HG02938 (cell line): ENCODE measurements at regions not wholly inside any gene's neighbourhood (a gene's known extent, or its start where the extent isn't known, plus 50 kb on each side); places are given as distances from the start of the nearest gene placed in this dataset.
"Not testable (repeated sequence)": the region's sequence is repeated elsewhere in the genome, so short reads cannot be mapped to it uniquely, and the experiment has no call there.

Source experiments
- ATAC-seq: cut with Tn5 transposase; IDR thresholded peaks from one replicate; pipeline ENCODE4 v1.9.1; 2021; ENCODE audit warnings: mild to moderate bottlenecking, moderate library complexity; ENCODE audit not compliant: unreplicated experiment

DNA sequence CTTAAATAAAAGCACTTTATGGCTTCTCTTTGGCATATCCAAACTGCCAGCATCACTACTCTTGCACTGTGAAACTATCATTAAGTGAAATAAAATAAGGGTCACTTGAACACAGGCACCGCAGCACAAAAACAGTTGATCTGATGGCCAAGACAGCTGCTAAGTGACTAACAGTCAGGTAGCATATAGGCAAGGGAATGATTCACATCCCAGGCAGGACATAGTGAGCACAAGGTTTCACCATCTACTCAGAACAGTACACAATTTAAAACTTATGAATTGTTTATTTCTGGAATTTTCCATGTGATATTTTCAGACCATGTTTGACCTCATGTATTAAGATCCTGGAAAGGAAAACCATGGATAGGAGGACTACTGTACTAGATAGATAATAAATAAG, 214.2 kb downstream of the MREG start:
- no peak for ATAC-seq

DNA sequence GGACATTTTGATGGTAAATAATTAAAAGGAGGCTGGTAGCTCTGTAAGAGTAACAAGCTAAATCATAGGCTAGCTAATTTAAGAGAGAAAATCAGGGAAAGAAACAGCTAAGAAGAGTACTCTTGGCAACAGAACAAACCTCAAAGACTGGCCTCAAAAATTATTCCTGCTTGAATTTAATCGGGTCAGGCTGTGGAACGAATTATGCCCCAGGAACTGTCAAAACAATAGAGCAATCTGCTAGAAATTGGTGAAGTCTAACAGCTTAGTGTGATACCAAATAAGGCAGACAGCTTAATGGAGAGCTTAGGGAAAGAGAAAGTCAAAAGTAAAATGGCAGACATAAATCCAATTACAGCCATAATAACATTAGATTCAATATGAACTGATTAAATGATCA, 215.7 kb downstream of the MREG start:
- ATAC-seq: no peak

DNA sequence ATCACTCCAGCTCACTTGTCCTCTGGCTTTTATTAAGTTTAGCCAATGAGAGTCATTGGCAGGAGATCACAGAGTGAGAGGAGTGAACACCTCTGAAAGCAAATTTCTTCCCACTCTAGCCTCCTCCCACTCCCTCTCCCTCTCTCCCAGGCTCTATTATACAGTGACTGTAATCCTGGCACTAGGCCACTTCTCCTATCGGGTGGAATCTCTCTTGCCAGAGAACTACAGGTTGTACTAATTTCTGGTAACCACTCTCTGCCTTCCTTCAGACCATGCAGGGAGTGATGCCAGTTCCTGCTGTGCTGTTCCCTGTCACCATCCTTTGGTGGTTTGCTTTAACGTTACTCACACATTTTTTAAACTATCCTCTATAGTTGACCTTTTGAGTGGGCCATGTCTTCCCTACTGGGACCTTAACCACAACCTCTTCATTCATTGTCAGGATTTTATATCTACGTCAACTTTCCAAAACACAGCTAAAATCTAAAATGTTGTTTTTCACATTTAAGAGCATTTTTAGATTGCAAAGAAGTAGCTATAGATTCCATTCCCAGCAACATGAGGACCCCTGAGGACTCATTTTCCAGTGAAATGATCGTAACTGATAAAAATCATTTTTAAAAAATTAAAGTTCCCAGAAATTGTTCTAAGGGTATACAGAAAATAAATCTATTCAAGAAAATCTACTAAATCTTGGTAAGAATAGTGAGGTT, 217.1 kb downstream of the MREG start:
- ATAC-seq: no peak

DNA sequence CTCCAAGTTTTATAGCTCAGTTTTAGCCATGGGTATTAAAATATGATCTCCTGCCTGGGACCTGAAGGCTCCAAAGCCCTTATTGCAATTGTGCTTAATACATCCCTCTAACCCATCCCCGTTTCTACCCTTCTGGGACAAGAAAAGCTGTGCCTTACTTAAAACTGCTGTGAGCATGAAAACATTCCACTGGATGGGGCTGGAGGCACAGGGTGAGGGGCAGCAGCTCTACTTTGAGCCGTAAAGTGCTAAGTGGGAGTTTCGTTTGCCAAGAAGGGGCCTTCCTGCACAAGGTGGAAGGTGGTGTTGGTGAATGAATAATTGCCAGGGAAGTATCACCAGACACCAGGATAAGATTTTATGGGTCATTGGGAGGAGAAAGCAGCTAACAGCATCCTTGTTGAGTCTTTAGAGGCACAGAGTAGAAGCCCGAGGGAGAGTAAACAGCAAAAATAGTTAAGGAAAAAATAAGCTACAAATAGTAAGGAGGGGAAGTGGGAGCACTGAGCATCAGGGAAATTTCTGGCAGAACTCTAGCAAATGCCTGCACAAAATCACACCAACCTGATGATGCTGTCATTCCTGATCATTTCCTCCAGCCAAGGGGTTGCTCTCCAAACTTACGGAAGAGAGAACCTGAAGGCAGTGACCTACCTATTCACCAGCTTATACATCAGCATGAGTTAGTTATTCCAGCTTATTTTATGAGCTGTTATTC, 218.4 kb downstream of the MREG start:
- no peak for ATAC-seq

DNA sequence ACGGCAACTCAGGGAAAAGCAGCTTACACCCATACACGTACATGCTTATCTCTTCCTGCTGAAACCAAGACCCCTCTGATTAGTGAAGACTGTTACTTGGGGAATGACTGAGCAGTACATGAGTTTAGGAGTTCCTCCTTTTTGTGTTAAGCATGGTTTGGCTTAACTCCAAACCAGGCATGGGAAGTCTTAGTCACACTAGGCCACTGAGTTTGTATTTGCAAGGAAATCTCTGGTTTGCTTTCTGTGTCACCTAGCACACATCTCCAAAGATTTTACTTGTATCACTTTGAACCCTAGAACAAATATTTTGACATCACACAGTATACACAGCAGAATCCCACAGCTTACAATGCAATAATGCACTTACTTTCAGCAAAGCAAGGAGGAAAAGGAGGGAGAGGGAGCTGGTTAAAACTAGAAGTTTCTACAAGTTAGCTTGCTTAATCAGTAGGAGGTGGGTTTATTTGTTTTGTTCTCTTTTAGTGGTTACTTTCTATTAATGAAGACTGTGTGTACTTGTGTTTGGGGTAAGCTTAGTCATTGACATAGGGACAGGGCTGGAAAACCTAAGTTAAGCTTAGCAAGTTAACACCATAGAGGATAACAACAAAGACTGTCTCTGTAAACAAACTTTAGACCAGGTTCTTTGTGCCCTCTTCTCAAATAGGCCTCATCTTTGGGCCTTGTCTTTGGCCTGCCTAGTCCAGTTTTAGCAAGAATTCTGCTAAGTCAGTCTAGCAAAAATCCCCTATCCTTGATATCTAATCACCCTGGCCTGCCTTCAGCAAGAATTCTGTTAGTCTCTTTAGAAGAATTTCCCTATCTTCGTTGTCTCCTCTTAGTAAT, 219.4 kb downstream of the MREG start:
- no peak for ATAC-seq

DNA sequence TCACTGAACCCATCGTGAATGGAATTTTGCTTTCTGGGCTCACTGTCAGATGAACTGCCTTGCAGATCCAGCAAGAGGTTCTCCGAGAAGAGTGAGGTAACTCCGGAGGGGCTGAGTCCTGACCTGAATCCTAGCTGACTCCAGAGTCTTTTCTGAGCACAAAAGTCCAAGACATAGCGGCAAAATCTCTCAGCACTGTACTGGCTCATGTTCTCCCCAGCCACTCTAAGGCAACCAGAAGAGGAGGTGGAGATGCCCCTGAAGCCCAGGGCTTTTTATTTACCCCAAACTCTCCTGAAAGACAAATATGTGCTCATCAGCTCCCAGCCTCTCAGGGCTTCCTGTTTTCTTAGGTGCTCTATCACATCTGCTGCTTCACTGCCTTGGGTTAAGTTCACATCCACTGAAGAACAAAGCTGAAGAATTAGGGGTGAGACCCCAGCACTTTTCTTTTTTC, 221.8 kb downstream of the MREG start:
- ATAC-seq: no peak

DNA sequence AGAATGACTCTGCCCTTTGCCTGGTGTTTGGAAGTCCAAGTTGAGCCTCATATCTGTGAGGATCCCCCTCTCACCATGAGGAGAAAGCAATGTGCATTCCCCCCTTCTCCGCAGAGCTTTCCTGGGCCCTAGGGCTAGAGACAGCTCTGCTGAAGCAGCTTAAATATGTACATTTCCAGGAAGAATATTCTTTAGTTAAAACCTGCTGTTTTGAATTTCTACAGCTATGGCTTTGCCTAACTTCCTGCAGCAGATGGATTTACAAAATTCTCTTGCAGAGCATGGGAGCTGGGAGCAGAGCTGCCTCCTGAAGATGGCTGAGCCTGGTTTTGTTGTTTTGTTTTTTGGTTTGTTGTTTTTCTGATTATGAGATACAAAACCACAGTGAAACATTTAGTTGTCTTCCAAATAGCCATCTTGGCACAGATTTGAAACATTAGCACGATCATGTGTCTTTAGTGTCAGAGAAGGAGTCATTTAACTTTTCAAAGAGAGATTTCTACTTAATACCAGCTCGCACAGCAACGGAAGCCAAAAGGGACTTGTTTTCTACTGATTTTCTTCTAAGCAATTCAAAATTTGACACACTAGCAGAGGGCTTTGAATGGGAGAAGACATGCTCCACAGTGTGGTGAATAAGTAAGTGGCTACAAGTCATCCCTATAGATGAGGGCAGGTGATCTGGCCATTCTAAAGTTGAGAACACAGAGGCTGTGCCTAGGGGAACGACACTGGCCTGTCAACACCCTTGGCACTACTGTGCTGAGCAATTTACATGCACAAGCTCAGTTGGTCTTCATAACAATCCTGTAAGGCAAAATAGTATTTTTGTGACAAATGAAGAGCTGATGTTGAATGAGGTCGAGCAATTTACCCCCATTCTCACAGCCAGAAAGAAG, 222.6 kb downstream of the MREG start:
- ATAC-seq: no peak

DNA sequence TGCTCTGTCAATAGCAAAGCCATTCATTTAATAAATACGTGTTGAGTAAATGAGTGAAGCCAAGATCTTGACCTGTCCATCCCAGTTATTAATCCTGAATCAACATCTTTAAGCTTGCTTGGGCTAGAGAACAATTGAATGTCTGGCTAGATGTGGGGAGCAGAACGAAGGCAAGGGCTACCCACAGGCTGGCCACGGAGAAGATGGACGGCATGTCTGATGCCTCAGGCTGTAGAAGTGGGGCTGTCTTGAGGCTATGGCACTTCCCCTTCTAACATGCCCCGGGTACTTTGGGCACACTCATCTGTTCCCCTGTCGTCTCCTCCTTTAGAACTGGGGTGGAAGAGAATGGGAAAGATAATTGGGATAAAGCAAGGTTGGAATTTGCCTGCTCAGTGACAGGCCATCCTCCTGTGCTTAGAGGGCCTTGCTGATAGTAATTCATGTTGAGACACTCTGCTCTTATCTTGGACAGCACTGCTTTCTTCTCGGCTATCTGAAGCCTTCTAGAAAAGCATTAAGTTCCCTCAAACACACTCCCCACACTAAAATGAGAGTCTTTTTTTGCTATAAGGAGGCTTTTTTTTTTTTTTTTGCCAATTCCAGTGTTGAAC, 225.7 kb downstream of the MREG start:
- no peak for ATAC-seq

DNA sequence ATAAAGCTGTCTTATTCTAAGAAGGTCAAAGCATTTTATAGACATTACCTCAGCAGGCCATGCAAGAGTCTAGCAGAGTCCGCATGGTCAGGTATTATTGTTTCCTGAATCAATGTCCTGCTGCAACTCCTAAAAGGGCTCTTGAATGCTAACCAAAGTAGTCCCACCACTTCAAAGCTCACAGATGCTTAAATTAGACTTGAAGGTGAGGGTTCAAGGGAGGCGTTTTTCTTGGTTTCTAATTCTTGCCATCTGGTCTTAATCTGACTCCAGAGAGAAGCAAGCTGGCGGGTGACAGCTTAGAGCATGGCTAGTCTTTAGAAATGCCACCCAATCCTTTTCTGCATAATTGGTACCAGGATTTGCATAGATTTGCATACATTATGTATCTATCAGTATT, 226.3 kb downstream of the MREG start:
- ATAC-seq: no peak

DNA sequence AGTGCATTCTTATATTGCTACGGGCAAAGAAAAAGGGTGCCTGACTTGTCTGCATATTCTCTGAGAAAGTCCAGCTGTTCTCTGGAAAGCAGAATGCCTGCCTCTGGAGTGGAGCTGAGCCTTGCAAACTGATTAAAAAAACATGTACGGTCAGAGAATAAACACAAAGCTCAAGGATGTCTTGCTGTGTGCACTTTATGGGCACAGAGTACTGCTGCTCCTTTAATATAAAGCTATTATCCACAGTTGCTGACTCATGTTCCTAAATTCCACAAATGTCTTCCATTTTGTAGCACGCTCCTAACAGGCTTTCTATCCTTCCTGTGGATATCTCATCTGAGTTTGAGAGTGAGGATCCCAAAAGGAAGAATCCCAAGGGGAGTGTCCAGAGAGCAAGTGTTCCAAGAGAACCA, 229.0 kb downstream of the MREG start:
- no peak for ATAC-seq

DNA sequence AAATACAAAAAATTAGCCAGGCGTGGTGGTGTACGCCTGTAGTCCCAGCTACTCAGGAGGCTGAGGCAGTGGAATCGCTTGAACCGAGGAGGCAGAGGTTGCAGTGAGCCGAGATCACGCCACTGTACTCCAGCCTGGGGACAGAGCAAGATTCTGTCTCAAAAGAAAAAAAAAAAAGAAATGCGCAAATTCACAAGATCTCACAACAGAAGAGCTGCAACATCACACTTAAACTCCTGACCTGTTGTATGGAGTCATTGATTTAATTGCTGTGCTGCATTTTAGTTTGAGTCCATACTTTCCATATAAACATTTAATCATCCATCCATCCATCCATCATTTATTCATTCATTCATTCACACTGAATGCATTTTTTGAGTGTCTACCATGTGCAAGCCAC, 229.7 kb downstream of the MREG start:
- not testable (repeated sequence) for ATAC-seq

DNA sequence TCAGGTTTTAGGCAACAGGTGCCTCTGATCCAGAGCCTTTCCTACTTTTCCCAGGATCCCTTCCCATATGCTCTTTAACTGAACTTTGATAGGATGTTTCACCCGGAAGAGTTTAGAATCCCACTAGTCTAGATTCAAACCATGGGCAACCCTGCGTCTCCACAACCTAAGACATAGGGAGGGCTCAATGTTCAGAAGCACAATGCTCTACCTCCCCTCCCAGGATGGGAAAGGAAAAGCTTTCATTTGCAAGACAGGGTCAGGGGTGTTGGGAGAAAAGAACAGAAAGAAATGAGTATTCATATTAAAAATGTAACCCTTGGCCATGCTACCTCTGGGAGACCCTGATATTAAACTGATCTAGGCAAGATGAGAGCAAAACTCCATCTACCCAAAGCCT, 230.4 kb downstream of the MREG start:
- ATAC-seq: no peak

DNA sequence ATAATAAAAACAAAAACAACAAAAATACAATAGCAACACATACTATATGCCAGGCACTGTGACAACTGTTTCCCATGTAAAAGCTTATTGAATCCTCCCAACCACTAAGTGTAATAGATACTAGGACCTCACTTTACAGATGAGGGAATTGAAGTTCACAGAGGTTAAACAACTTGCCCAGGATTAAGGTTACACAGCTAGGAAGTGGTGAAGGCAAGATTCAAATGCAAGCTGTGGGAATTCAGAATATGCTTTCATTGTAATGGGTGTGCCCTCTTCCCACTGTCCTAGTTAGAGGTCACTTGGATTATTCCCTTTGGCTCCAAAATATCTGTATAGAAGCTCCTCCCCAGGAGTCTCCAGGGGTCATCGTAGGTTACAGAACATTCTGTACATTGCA, 231.1 kb downstream of the MREG start:
- no peak for ATAC-seq

DNA sequence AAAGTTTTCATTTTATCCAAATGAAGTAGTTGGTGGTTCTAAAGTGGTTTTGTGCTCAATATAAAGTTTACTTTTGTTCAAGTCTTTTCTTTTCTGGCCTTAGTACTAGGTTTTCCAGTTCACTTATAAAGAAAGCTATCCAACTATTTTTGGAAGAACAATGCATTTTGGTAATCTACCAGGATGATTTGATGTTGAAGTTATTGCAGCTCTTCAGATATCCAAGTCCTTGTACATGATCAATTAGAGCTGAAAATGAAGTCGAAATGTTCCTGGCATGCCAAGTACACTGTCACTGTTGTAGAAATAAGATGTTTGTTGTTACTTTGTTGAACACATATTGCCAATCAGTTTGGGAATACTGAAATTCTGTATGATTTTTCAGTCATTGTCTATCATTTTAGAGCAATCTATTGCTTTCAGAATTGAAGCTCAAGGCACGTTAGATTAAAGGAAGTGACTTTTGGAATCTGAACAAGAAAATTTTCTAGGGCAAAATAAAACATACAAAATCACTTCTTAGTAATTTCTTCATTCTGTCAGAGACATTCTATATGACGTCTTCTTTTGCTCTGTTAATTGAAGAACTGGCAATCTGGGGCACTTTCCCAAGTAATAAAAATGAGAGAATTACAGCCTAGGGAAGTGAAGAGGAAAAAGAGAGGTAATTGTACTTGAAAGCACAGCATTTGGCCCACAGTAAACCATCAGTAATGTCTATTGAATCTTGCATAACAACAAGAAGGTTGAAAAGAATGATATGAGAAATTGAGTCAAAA, 232.3 kb downstream of the MREG start:
- ATAC-seq: no peak

DNA sequence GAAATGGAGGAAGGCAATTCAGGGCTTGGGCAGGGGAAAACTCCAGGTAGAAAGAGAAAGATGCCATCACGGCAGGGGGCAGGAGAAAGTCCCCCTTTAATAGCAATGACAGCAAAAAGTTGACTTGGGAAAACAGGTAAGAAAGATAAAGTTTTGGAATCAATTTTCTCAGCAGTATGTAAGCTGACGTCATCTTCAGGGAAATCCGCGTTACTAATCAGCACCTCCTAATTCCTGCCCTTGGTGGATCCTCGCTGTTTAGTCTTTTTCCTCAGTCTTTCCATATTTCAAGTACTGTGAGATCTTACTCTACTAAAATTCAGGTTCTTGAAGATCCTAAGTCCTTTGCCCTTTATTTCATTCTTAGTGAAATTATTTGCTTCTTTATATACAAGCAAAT, 233.0 kb downstream of the MREG start:
- ATAC-seq: no peak

DNA sequence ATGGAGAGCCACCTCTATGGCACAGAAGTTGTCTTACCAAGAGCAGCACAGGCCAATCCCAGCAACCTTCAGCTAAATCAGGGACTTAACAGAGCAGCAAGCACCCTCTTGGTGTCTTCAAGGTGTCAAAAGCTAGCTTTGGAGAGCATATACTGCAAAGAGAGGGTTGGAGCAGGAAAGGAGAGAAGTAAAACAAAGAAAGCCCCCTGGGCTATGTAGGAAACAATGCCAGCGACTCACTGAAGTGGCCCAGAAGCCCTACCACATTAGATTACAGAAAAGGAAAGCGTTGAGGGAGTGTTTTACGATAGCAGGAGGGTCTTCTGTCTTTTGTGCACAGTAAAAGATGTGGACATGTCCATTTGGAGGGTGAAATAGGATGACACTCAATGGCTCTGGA, 233.4 kb downstream of the MREG start:
- ATAC-seq: no peak

DNA sequence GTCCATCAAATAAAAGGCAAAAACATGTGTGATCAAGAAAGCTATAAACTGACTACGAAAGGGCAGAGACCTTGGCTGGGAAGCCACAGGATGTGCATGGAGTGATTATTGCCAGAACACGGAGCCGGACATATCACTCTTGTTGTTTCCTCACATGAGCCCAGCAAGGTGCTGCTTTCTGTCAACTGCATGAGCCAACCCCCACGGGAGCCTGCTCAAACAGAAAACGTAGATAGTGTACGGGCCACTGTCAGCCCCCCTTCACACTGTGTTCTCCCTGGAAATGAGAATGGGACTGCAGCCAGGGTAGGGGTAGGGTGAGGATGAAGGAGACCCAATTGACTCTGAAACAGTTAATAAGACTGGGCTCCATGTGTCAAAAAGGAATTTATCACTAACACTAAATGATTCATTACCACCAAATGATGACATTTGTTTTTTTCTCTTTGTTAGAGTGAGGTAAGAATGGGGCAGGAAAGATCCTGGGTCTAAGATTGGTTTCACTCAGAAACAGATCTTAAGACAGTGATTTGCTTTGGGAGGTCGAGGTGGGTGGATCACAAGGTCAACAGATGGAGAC, 235.8 kb downstream of the MREG start:
- ATAC-seq: no peak

DNA sequence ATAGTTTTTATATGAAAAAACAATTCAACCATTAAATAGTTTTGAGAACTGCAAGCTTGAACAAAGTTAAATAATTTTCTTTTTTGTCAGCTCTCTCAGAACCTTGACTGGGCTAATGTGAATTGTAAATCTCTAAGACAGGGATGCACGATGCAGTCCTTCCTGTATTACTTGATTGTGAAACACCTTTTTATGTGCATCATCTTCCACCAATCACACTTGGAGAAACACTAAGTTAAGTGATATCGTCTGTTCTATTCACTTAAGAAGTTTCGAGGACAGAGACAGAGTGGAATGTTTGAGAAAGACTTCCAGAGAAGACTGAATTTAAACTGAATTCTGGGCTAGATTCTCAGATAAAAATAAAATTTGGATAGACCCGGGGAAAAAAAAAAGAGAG, 238.2 kb downstream of the MREG start:
- no peak for ATAC-seq

DNA sequence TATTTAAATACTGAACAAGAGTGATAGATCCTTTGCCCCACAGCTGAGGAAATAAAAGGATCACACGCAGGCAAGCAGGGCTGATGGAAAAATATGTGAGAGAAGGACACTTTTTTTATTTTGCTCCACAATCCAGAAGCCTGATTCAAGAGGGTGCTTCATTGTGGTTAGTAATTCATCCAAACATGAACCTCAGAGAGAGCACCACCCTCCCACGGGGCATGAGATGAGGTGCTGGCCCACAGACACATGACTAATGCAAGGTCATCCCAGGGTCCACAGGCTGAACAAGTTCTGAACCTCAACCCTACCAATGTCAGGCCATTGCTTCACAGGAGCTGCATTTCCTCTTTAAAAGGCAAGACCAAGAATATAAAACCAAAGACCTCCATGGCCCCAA, 239.6 kb downstream of the MREG start:
- ATAC-seq: no peak
